HL-60 (cell line): ENCODE measurements at regions not wholly inside any gene's neighbourhood (a gene's known extent, or its start where the extent isn't known, plus 50 kb on each side); places are given as distances from the start of the nearest gene placed in this dataset.

Experiments
- GABPA ChIP-seq: IDR thresholded peaks from 2 replicates; pipeline ENCODE4 v1.6.1; 2012; ENCODE audit warnings: low read depth
- POLR2AphosphoS5 ChIP-seq: IDR thresholded peaks from 2 replicates; pipeline ENCODE4 v1.6.1; 2012; ENCODE audit warnings: low read depth
- REST ChIP-seq: IDR thresholded peaks from 2 replicates; pipeline ENCODE4 v1.6.1; 2012; ENCODE audit warnings: low read depth; ENCODE audit not compliant: insufficient replicate concordance
- TF ChIP-seq, protein P1 (sequence below): IDR thresholded peaks from one replicate; pipeline ENCODE4 v1.5.1; 2011; ENCODE audit warnings: low read length, control low read depth, inconsistent platforms; ENCODE audit not compliant: insufficient read depth

DNA sequence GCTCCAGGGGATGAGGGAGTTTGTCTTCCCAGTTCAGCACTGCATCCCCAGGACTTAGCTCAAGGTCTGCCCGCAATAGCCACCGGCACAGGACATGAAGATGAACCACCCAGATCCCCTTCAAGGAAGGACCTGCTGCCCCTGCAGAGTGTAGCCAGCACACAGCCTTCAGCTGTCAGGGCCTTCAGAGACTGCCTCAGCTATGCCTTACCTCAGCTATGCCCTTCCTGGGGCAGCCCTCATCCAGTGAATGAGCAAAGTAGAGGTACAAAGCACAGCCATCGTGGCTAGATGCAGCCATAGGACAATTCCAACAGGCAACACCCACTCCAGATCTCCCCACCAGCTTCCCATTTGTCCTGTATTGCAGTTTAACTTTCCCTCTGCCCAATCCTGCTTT, 291.2 kb upstream of the STT3B start:
- TF ChIP-seq, protein P1, sequence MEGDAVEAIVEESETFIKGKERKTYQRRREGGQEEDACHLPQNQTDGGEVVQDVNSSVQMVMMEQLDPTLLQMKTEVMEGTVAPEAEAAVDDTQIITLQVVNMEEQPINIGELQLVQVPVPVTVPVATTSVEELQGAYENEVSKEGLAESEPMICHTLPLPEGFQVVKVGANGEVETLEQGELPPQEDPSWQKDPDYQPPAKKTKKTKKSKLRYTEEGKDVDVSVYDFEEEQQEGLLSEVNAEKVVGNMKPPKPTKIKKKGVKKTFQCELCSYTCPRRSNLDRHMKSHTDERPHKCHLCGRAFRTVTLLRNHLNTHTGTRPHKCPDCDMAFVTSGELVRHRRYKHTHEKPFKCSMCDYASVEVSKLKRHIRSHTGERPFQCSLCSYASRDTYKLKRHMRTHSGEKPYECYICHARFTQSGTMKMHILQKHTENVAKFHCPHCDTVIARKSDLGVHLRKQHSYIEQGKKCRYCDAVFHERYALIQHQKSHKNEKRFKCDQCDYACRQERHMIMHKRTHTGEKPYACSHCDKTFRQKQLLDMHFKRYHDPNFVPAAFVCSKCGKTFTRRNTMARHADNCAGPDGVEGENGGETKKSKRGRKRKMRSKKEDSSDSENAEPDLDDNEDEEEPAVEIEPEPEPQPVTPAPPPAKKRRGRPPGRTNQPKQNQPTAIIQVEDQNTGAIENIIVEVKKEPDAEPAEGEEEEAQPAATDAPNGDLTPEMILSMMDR: no peak
- no peak for TF ChIP-seq REST
- no peak for TF ChIP-seq GABPA
- TF ChIP-seq POLR2AphosphoS5: no peak
